CD4-positive, alpha-beta T cell treated with Interleukin-15 for 1 hour (primary cell): ENCODE measurements at regions not wholly inside any gene's neighbourhood (a gene's known extent, or its start where the extent isn't known, plus 50 kb on each side); places are given as distances from the start of the nearest gene placed in this dataset.

Experiments
- DNase-seq: peaks from one replicate; pipeline ENCODE4 v3.0.0-alpha.2; 2020

GRCh38 chr6:156560476-156560875 lies 216.7 kb upstream of the ARID1B start:
- DNase-seq: no peak

- no peak for DNase-seq
Observed at GRCh38 chr6:156559162-156559690, 218.0 kb upstream of the ARID1B start.

- DNase-seq: no peak
Observed at GRCh38 chr6:156557911-156558259, 219.3 kb upstream of the ARID1B start.

GRCh38 chr6:156557251-156557910 lies 219.8 kb upstream of the ARID1B start:
- peak; percentile 38 for DNase-seq

GRCh38 chr6:156556811-156557210 lies 220.4 kb upstream of the ARID1B start:
- no peak for DNase-seq

GRCh38 chr6:156555116-156555515 lies 222.1 kb upstream of the ARID1B start:
- DNase-seq: no peak

GRCh38 chr6:156554160-156554559 lies 223.0 kb upstream of the ARID1B start:
- DNase-seq: no peak

GRCh38 chr6:156552849-156553248 lies 224.3 kb upstream of the ARID1B start:
- DNase-seq: no peak

- DNase-seq: no peak
Observed at GRCh38 chr6:156550949-156551348, 226.2 kb upstream of the ARID1B start.

GRCh38 chr6:156545931-156546330 lies 231.2 kb upstream of the ARID1B start:
- no peak for DNase-seq

- no peak for DNase-seq
Observed at GRCh38 chr6:156545021-156545420, 232.2 kb upstream of the ARID1B start.

- DNase-seq: no peak
Observed at GRCh38 chr6:156544046-156544445, 233.1 kb upstream of the ARID1B start.

- DNase-seq: no peak
Observed at GRCh38 chr6:156543431-156543830, 233.7 kb upstream of the ARID1B start.

GRCh38 chr6:156538875-156539660 lies 238.1 kb upstream of the ARID1B start:
- no peak for DNase-seq

- no peak for DNase-seq
Observed at GRCh38 chr6:156534594-156534993, 242.6 kb upstream of the ARID1B start.

- no peak for DNase-seq
Observed at GRCh38 chr6:156533872-156534524, 243.2 kb upstream of the ARID1B start.

GRCh38 chr6:156526081-156526480 lies 251.1 kb upstream of the ARID1B start:
- no peak for DNase-seq

- no peak for DNase-seq
Observed at GRCh38 chr6:156525541-156525940, 251.6 kb upstream of the ARID1B start.

GRCh38 chr6:156519940-156520339 lies 257.2 kb upstream of the ARID1B start:
- DNase-seq: no peak

- DNase-seq: no peak
Observed at GRCh38 chr6:156517088-156517487, 260.1 kb upstream of the ARID1B start.

- no peak for DNase-seq
Observed at GRCh38 chr6:156515242-156515641, 261.9 kb upstream of the ARID1B start.

GRCh38 chr6:156513504-156513903 lies 263.7 kb upstream of the ARID1B start:
- no peak for DNase-seq

GRCh38 chr6:156511570-156511969 lies 265.6 kb upstream of the ARID1B start:
- no peak for DNase-seq

- DNase-seq: no peak
Observed at GRCh38 chr6:156511051-156511450, 266.1 kb upstream of the ARID1B start.
